Psoas muscle (tissue), 7 donors: ENCODE measurements at regions not wholly inside any gene's neighbourhood (a gene's known extent, or its start where the extent isn't known, plus 50 kb on each side); places are given as distances from the start of the nearest gene placed in this dataset.

Experiments used
- ATAC-seq, 4 donors: fragments of 200-7000 bp; cut with Tn5 transposase; one replicate each; pipeline ENCODE4 v1.9.1; 2020; ENCODE audit warnings: moderate library complexity in 3 of 4, mild to moderate bottlenecking in 2 of 4
- DNase-seq, 2 donors: peaks; one replicate each; pipeline ENCODE4 v3.0.0-alpha.2; 2020
- H3K27ac ChIP-seq: fragments of 200-600 bp; one replicate; pipeline ENCODE4 v1.8.0; 2022
- H3K27me3 ChIP-seq, 3 donors: fragments of 200-600 bp in 1 of 3; one replicate each; pipeline versions ENCODE4 v1.6.1 to v1.8.0; 2013 to 2022; ENCODE audit warnings: low read length in 2 of 3, mild to moderate bottlenecking in 2 of 3, moderate library complexity in 1 of 3; ENCODE audit not compliant: insufficient read depth in 3 of 3
- H3K36me3 ChIP-seq, 2 donors: fragments of 200-600 bp in 1 of 2; one replicate each; pipeline versions ENCODE4 v1.6.1 to v1.8.0; 2013 to 2022; ENCODE audit warnings: low read depth in 1 of 2, mild to moderate bottlenecking in 1 of 2, moderate library complexity in 1 of 2; ENCODE audit not compliant: insufficient read depth in 1 of 2
- H3K4me1 ChIP-seq: fragments of 200-600 bp; one replicate; pipeline ENCODE4 v1.8.0; 2022
- H3K4me3 ChIP-seq: fragments of 200-600 bp; one replicate; pipeline ENCODE4 v1.8.0; 2022; ENCODE audit warnings: mild to moderate bottlenecking
- H3K9me3 ChIP-seq: fragments of 200-600 bp; one replicate; pipeline ENCODE4 v1.8.0; 2022
- CTCF ChIP-seq: fragments of 200-600 bp; IDR thresholded peaks from one replicate; pipeline ENCODE4 v1.8.0; 2022; ENCODE audit warnings: antibody characterized with exemption
- WGBS, 3 donors: extraction: QIAGEN DNeasy Blood & Tissue Kit; methylation state at CpG; one replicate each; pipeline versions ENCODE4 v1.1.6 to v1.1.7; 2013; 5-methylcytosine and 5-hydroxymethylcytosine counted together
- intact Hi-C, 2 donors: fragments of 100-400 bp; cut with DNase I; formaldehyde crosslinking; loops; one replicate each; pipeline versions ENCODE4 v1.11.0 to v1.14.2; 2022
- donor health status: healthy with polysubstance abuse.
- donor health status: DM: no; HTN: no; CAD: no; lungs with moderate emphysema.
- donor health status: Bipolar disorder and iron deficiency.
- donor health status: healthy.
- donor health status: DM: yes; HTN: yes; CAD: no.
- donor health status: DM: no; HTN: no; CAD: no.
- donor health status: DM: yes; HTN: yes; CAD: no.

GRCh38 chr14:89056394-89056793, 231.9 kb downstream of the TTC8 start:
- H3K4me1 ChIP-seq = no peaks in the 10 kb centered on the region
- no peak overlapping the region for H3K27ac ChIP-seq
- 89 to 92% (median 89%) methylated on average over 4 of the region's 4 CpGs for WGBS, 3 donors
- ATAC-seq = no peak
- no peak overlapping the region for H3K4me3 ChIP-seq
- intact Hi-C loops = no loop called here
- no peak for DNase-seq
- H3K36me3 ChIP-seq = no peaks in the 10 kb centered on the region
- H3K9me3 ChIP-seq = no peaks in the 10 kb centered on the region
- no peaks in the 10 kb centered on the region for H3K27me3 ChIP-seq
- TF ChIP-seq CTCF = no peak

GRCh38 chr14:89058697-89059096, 234.2 kb downstream of the TTC8 start:
- no peaks in the 10 kb centered on the region for H3K27me3 ChIP-seq
- intact Hi-C loops = no loop called here
- no peak for DNase-seq
- no peak for TF ChIP-seq CTCF
- H3K36me3 ChIP-seq = no peaks in the 10 kb centered on the region
- H3K4me1 ChIP-seq = no peaks in the 10 kb centered on the region
- 84 to 89% (median 88%) methylated on average over 3 of the region's 3 CpGs for WGBS, 3 donors
- no peak overlapping the region for H3K27ac ChIP-seq
- H3K9me3 ChIP-seq = no peaks in the 10 kb centered on the region
- no peak for ATAC-seq
- H3K4me3 ChIP-seq = no peak overlapping the region

- H3K27me3 ChIP-seq = no peaks in the 10 kb centered on the region
- no peak for ATAC-seq
- no peak overlapping the region for H3K27ac ChIP-seq
- no peaks in the 10 kb centered on the region for H3K4me1 ChIP-seq
- TF ChIP-seq CTCF = no peak
- no peak overlapping the region for H3K4me3 ChIP-seq
- no peaks in the 10 kb centered on the region for H3K36me3 ChIP-seq
- no peaks in the 10 kb centered on the region for H3K9me3 ChIP-seq
- no peak for DNase-seq
- intact Hi-C loops = no loop called here
Measured at GRCh38 chr14:89060191-89060590, 235.7 kb downstream of the TTC8 start.

GRCh38 chr14:89061696-89062095, 237.2 kb downstream of the TTC8 start:
- ATAC-seq (no peak), DNase-seq (no peak)
- 33 to 56% (median 50%) methylated on average over 1 of the region's 1 CpG for WGBS, 3 donors
- no peak overlapping the region for H3K27ac ChIP-seq
- no peaks in the 10 kb centered on the region for H3K27me3 ChIP-seq
- intact Hi-C loops = no loop called here
- H3K9me3 ChIP-seq = no peaks in the 10 kb centered on the region
- TF ChIP-seq CTCF = no peak
- no peak overlapping the region for H3K4me3 ChIP-seq
- H3K36me3 ChIP-seq = no peaks in the 10 kb centered on the region
- H3K4me1 ChIP-seq = no peaks in the 10 kb centered on the region

- ATAC-seq = no peak
- H3K9me3 ChIP-seq = no peaks in the 10 kb centered on the region
- 78 to 81% (median 78%) methylated on average over 2 of the region's 2 CpGs for WGBS, 3 donors
- H3K4me3 ChIP-seq = no peak overlapping the region
- no peaks in the 10 kb centered on the region for H3K36me3 ChIP-seq
- intact Hi-C loops = no loop called here
- H3K27ac ChIP-seq = no peak overlapping the region
- H3K27me3 ChIP-seq = no peaks in the 10 kb centered on the region
- no peak for DNase-seq
- TF ChIP-seq CTCF = no peak
- no peaks in the 10 kb centered on the region for H3K4me1 ChIP-seq
Measured at GRCh38 chr14:89065879-89066278, 241.4 kb downstream of the TTC8 start.
